ENCODE measurements at regions not wholly inside any gene's neighbourhood (a gene's known extent, or its start where the extent isn't known, plus 50 kb on each side); places are given as distances from the start of the nearest gene placed in this dataset.
"Not testable (repeated sequence)": the region's sequence is repeated elsewhere in the genome, so short reads cannot be mapped to it uniquely, and the experiment has no call there.

- DNase-seq (ENCODE audit: insufficient read length, low spot score) (no peak), FAIRE-seq (no peak)
- no peak for TF ChIP-seq POLR2A (IDR thresholded peaks at IDR 0.05; ENCODE audit: low read depth, low read length)
These were observed 586.1 kb downstream of the FRK start for GRCh38 chr6:115474443-115475041.

DNA sequence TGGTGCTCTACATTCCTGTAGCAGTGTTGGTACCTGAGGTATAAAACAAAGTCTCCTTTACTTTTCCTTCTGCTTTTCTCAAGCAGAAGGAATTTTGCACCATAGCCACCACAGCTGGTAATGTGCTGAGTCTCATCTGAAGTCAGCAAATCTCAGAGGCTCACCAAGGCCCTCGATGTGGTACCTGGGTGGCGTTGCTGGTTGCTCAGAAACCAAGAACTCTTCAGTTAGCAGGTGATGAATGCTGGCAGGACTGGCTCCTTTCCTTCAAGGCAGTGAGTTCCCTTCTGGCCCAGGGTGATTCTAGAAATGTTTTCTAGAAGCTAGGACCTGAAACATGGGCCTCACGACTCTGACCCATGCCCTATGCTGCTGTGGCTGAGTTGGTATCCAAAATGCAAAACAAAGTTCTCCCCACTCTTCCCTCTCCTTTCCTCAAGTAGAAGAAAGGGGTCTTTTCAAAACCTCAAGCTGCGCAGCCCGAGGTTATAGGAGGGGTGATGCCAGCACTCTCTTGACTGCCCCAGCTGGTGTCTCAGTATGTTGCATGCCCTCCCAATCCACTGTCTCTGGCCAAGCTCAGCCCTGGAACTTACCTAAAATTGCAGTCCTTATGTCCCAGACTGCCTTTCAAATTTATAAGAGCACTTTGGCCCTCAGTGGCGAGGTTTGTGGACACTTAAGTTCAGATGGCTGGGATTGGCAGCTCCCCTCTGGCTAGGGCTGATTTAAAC lies 592.3 kb downstream of the FRK start:
- TF ChIP-seq POLR2A (IDR thresholded peaks at IDR 0.05; ENCODE audit: low read depth, low read length): no peak
- FAIRE-seq: no peak
- no peak for DNase-seq (ENCODE audit: insufficient read length, low spot score)

DNA sequence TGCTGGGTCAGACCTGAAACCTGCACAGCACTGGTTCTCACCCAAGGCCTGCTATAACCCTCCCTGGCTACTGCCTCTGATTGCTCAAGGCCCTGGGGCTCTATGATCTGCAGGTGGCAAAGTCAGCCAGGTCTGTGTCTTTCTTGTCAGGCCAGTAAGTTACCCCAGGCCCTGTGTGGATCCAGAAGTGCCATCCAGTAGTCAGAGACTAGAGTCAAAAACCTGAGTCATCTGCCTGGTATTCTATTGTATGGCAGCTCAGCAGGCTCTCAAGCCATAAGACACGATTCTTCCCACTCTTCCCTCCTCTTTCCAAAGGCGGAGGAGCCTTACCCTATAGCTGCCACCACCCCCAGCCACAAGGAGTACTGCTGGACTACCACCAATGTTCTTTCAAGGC lies 593.0 kb downstream of the FRK start:
- TF ChIP-seq POLR2A (IDR thresholded peaks at IDR 0.05; ENCODE audit: low read depth, low read length): no peak
- DNase-seq (ENCODE audit: insufficient read length, low spot score): no peak
- no peak for FAIRE-seq

GRCh38 chr6:115460913-115461312 lies 599.8 kb downstream of the FRK start:
- DNase-seq (ENCODE audit: insufficient read length, low spot score): no peak
- FAIRE-seq: no peak
- TF ChIP-seq POLR2A (IDR thresholded peaks at IDR 0.05; ENCODE audit: low read depth, low read length): no peak

- no peak for TF ChIP-seq POLR2A (IDR thresholded peaks at IDR 0.05; ENCODE audit: low read depth, low read length)
- DNase-seq (ENCODE audit: insufficient read length, low spot score) (no peak), FAIRE-seq (no peak)
These were observed 603.8 kb downstream of the FRK start for GRCh38 chr6:115456848-115457247.

GRCh38 chr6:115443825-115444478 lies 616.7 kb downstream of the FRK start:
- no peak for TF ChIP-seq POLR2A (IDR thresholded peaks at IDR 0.05; ENCODE audit: low read depth, low read length)
- FAIRE-seq: no peak
- DNase-seq (ENCODE audit: insufficient read length, low spot score): no peak

DNA sequence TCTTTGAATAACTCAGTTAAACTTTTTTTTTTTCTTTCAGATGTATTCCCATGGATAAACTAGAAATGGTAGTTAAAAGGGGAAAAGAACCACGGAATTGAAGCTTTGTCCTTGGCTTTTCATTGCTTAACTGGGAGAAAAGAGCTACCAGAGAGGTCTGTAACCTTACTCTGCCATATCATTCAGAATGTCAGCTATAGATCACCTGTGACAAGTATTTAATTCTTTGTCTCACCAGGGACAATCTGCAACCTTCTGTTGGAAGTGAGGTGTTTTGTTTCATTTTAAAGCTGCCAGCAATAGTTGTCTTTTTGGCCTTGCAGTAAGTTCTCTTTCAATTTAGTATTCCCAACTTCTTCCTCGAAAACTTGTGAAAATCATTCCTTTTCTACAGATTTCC lies 618.4 kb downstream of the FRK start:
- FAIRE-seq (no peak), DNase-seq (ENCODE audit: insufficient read length, low spot score) (no peak)
- TF ChIP-seq POLR2A (IDR thresholded peaks at IDR 0.05; ENCODE audit: low read depth, low read length): no peak

- FAIRE-seq (no peak), DNase-seq (ENCODE audit: insufficient read length, low spot score) (no peak)
- no peak for TF ChIP-seq POLR2A (IDR thresholded peaks at IDR 0.05; ENCODE audit: low read depth, low read length)
These were observed 619.0 kb downstream of the FRK start for GRCh38 chr6:115441651-115442050.

- TF ChIP-seq POLR2A (IDR thresholded peaks at IDR 0.05; ENCODE audit: low read depth, low read length): no peak
- no peak for FAIRE-seq
These were observed 645.3 kb downstream of the FRK start for GRCh38 chr6:115415378-115415777.

DNA sequence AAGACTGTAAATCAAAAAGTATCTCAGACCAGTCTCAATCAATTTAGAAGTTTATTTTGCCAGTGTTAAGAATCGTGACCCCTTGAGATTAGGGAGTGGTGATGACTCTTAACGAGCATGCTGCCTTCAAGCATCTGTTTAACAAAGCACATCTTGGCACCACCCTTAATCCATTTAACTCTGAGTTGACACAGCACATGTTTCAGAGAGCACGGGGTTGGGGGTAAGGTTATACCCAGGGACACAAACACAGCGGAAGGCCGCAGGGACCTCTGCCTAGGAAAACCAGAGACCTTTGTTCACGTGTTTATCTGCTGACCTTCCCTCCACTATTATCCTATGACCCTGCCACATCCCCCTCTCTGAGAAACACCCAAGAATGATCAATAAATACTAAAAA lies 645.8 kb downstream of the FRK start:
- FAIRE-seq: not testable (repeated sequence)

More at GRCh38 chr6:115415378-115415777, 645.3 kb downstream of the FRK start:
- no peak for DNase-seq (ENCODE audit: insufficient read length, low spot score)

DNA sequence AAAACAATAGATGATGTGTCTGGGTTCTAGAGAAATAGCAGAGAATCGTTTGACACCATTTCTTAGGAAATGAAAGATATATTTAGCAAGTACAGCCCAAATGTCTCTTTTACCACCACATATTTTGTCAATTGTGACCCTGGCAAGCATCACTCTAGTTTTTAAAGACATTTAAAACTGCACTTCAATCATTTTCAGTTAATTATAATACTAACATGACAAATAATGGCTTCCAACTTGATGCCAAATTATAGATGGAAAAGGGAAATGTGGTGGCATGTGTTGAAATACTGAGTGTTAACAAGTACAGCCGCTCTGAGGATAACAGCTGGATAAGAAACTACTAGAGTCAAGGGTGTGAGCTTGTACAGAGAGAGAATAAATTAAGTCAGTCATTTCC lies 648.9 kb downstream of the FRK start:
- no peak for FAIRE-seq
- no peak for TF ChIP-seq POLR2A (IDR thresholded peaks at IDR 0.05; ENCODE audit: low read depth, low read length)
- no peak for DNase-seq (ENCODE audit: insufficient read length, low spot score)

More for the DNA sequence above, 645.8 kb downstream of the FRK start:
- DNase-seq (ENCODE audit: insufficient read length, low spot score): not testable (repeated sequence)

DNA sequence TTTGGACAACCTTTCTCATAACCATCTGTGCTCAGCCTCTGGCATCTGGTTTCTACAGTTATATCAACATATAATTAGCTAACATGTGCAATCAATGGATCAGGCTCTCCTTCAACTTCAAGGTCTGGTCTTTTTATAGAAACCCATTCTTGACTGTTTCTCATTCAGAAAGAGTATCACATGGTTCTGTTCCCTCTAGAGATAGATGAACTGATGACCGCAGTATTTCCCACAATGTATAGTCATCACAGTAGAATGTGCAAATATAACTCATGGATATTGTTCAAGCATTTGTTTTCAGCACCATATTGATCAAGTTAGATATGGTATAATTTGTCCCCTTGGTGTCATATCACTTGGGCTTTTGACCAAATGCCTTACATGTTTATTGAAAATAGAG lies 656.2 kb downstream of the FRK start:
- TF ChIP-seq POLR2A (IDR thresholded peaks at IDR 0.05; ENCODE audit: low read depth, low read length): no peak
- no peak for DNase-seq (ENCODE audit: insufficient read length, low spot score)
- FAIRE-seq: no peak

GRCh38 chr6:115398607-115399006 lies 662.1 kb downstream of the FRK start:
- FAIRE-seq: no peak
- no peak for TF ChIP-seq POLR2A (IDR thresholded peaks at IDR 0.05; ENCODE audit: low read depth, low read length)
- no peak for DNase-seq (ENCODE audit: insufficient read length, low spot score)

DNA sequence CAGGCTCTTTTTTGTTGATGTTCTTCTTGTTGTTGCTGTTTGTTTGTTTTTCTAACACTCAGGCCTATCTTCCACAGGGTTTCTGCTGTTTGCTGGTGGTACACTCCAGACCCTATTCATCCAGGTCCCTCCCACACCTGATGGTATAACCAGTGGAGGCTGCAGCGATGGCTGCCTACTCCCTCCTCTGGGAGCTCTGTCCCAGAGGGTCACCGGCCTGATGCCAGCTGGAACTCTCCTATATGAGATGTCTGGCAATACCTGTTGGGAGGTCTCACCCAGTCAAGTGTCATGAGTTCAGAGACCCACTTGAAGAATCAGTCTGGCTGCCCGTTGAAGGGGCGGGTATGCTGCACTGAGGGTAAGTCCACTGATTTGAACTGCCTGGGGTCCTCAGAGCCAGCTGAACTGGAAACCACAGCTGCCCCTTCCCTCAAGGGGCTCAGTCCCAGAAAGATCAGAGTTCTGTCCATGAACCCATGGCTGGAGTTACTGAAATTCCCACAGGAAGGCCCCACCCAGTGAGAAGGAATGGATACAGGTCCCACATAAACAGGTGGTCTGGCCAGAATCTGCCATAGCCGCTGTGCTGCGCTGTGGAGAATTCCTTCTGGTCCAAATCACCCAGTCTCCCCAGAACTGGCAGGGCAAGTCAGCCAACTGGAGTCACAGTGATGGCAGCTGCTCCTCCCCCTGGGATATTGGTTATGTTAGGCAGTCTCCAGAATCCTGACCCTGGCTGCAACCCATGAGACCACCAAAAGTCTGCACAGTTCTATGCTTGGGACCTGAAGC lies 664.4 kb downstream of the FRK start:
- DNase-seq (ENCODE audit: insufficient read length, low spot score) (no peak), FAIRE-seq (no peak)
- TF ChIP-seq POLR2A (IDR thresholded peaks at IDR 0.05; ENCODE audit: low read depth, low read length): no peak
